ENCODE measurements at regions not wholly inside any gene's neighbourhood (a gene's known extent, or its start where the extent isn't known, plus 50 kb on each side); places are given as distances from the start of the nearest gene placed in this dataset.

GRCh38 chr5:82540301-82540700 lies 262.1 kb upstream of the RPS23 start:
- TF ChIP-seq EZH2 (IDR thresholded peaks at IDR 0.05; ENCODE audit: borderline replicate concordance, low read depth, low read length, severe bottlenecking) (no peak), CTCF (IDR thresholded peaks at IDR 0.05; ENCODE audit: borderline replicate concordance, extremely low read depth, low read length, poor library complexity, severe bottlenecking) (no peak)

All from DND-41 (cell line).